ENCODE measurements at regions not wholly inside any gene's neighbourhood (a gene's known extent, or its start where the extent isn't known, plus 50 kb on each side); places are given as distances from the start of the nearest gene placed in this dataset.
"Not testable (repeated sequence)": the region's sequence is repeated elsewhere in the genome, so short reads cannot be mapped to it uniquely, and the experiment has no call there.

DNA sequence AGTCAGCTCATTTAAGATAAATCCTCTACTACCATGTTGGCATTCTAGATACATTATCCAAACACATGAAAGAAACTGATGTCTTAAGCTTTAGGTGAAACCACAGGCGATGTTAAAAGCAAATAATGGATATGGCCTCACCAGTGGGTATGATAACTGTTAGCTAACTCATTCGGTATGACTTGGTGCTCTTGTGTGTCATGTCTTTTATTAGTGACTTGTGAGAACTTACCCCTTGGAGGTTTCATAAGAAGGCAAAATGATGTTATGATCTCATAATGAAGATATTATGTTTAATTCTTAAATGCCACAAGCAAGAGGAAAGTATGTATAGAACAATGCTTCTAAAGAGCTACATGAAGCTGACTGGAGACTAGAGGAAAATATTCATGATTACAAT lies 1227.0 kb downstream of the EFNA5 start:
- no peaks in the 10 kb centered on the region for H3K79me2 ChIP-seq
- H3K9me3 ChIP-seq (ENCODE audit: low read depth) = no peaks in the 10 kb centered on the region
- H3K36me3 ChIP-seq (replicated peaks; ENCODE audit: insufficient read depth, low read depth) = no peaks in the 10 kb centered on the region
- H3K27me3 ChIP-seq = no peaks in the 10 kb centered on the region
- 86% methylated on average over 2 of the region's 2 CpGs for WGBS (ENCODE audit: low lambda C conversion rate, missing lambda C conversion rate)
- H4K20me1 ChIP-seq (ENCODE audit: insufficient read depth, poor library complexity, severe bottlenecking) = no peaks in the 10 kb centered on the region
- no peak overlapping the region for H3K4me2 ChIP-seq
- no peak for DNase-seq (ENCODE audit: low spot score)
- H3K4me1 ChIP-seq (ENCODE audit: insufficient read depth) = no peaks in the 10 kb centered on the region
- H3K4me3 ChIP-seq = no peak overlapping the region
- H2AFZ ChIP-seq = no peak overlapping the region
- no peaks in the 10 kb centered on the region for H3K9me2 ChIP-seq (replicated peaks; ENCODE audit: insufficient read depth)
- TF ChIP-seq, protein P1, sequence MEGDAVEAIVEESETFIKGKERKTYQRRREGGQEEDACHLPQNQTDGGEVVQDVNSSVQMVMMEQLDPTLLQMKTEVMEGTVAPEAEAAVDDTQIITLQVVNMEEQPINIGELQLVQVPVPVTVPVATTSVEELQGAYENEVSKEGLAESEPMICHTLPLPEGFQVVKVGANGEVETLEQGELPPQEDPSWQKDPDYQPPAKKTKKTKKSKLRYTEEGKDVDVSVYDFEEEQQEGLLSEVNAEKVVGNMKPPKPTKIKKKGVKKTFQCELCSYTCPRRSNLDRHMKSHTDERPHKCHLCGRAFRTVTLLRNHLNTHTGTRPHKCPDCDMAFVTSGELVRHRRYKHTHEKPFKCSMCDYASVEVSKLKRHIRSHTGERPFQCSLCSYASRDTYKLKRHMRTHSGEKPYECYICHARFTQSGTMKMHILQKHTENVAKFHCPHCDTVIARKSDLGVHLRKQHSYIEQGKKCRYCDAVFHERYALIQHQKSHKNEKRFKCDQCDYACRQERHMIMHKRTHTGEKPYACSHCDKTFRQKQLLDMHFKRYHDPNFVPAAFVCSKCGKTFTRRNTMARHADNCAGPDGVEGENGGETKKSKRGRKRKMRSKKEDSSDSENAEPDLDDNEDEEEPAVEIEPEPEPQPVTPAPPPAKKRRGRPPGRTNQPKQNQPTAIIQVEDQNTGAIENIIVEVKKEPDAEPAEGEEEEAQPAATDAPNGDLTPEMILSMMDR (IDR thresholded peaks at IDR 0.05; ENCODE audit: poor library complexity) = no peak
- TF ChIP-seq EZH2phosphoT487 (IDR thresholded peaks at IDR 0.05; ENCODE audit: low read depth, severe bottlenecking, unreplicated experiment) = no peak
- TF ChIP-seq EZH2 (IDR thresholded peaks at IDR 0.05; ENCODE audit: borderline replicate concordance) = no peak
- H3K27ac ChIP-seq = no peak overlapping the region

DNA sequence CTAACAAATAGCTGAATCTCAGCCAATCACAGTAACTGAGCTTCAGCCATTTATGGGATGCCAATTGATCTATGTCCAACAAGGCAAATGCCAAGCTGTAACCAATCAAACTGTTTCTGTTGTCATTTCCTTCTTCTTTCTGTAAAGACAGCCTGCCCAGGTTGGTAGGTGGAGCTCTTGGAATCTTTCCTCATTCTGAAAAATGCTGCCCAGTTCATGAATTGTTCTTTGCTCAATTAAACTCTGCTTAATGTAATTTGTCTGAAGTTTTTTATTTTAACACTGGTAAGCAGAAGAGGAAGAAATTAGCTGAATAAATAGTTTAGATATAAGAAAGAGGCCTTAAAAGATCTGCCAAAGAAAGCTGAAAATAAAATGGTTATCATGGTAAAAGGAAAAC lies 1235.6 kb downstream of the EFNA5 start:
- Histone ChIP-seq H3K4me2 (no peak overlapping the region), H3K79me2 (no peaks in the 10 kb centered on the region), H3K27ac (no peak overlapping the region), H3K4me3 (no peak overlapping the region), H3K27me3 (no peaks in the 10 kb centered on the region), H2AFZ (no peak overlapping the region), H3K9me3 (ENCODE audit: low read depth) (no peaks in the 10 kb centered on the region), H4K20me1 (ENCODE audit: insufficient read depth, poor library complexity, severe bottlenecking) (no peaks in the 10 kb centered on the region), H3K4me1 (ENCODE audit: insufficient read depth) (no peaks in the 10 kb centered on the region), H3K36me3 (replicated peaks; ENCODE audit: insufficient read depth, low read depth) (no peaks in the 10 kb centered on the region), H3K9me2 (replicated peaks; ENCODE audit: insufficient read depth) (no peaks in the 10 kb centered on the region)
- TF ChIP-seq EZH2 (IDR thresholded peaks at IDR 0.05; ENCODE audit: borderline replicate concordance) (no peak), EZH2phosphoT487 (IDR thresholded peaks at IDR 0.05; ENCODE audit: low read depth, severe bottlenecking, unreplicated experiment) (no peak)
- TF ChIP-seq, protein P1 (IDR thresholded peaks at IDR 0.05; ENCODE audit: poor library complexity) = no peak
- no peak for DNase-seq (ENCODE audit: low spot score)

DNA sequence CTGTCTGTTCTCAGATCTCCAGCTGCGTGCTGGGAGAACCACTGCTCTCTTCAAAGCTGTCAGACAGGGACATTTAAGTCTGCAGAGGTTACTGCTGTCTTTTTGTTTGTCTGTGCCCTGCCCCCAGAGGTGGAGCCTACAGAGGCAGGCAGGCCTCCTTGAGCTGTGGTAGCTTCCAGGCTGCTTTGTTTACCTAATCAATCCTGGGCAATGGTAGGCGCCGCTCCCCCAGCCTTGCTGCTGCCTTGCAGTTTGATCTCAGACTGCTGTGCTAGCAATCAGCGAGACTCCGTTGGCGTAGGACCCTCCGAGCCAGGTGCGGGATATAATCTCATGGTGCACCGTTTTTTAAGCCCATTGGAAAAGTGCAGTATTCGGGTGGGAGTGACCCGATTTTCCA lies 1240.0 kb downstream of the EFNA5 start:
- H3K4me2 ChIP-seq; H3K9me3 ChIP-seq (ENCODE audit: low read depth); H3K27me3 ChIP-seq; H3K79me2 ChIP-seq; H3K4me3 ChIP-seq; H4K20me1 ChIP-seq (ENCODE audit: insufficient read depth, poor library complexity, severe bottlenecking); H3K36me3 ChIP-seq (replicated peaks; ENCODE audit: insufficient read depth, low read depth); H3K9me2 ChIP-seq (replicated peaks; ENCODE audit: insufficient read depth); H2AFZ ChIP-seq; DNase-seq (ENCODE audit: low spot score); H3K4me1 ChIP-seq (ENCODE audit: insufficient read depth); H3K27ac ChIP-seq: not testable (repeated sequence)
- WGBS (ENCODE audit: low lambda C conversion rate, missing lambda C conversion rate) = 91% methylated on average over 9 of the region's 11 CpGs

DNA sequence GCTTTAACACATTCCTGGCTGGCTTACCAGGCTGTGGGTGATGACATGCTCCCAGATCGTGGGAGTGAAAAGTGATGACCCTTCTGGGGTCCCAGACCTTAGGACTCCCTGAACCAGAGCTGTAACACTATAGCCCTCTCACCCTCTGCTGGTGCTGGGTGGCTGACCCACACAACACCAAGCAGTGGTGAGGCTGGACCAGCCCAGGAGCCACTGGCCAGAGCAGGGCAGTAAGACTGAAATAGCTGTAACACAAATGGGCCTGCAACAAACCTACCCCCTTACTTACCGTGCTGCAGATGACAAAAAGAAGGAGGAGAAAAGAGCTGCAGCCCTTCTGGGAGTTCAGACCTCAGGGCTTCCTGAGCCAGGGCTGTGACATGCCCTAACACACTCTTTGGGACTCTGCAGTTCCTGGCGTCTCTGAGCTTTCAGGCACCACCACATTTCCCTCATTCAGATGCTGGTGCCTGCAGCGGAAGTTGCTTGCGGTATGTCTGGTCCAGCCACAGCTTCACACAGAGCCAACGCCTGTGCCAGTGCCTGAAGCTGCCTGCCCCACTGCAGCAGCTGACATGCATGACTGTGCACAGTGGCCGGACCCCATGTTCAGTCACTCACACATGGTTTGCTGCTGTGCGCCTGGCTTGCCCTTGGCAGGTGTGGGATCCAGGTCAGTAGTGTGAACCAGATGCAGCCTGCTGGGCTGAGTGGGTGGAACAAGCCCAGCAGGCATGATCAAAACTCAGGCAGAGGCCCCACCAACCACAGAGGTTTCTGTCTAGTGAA lies 1247.4 kb downstream of the EFNA5 start:
- H2AFZ ChIP-seq = no peak overlapping the region
- no peaks in the 10 kb centered on the region for H3K9me2 ChIP-seq (replicated peaks; ENCODE audit: insufficient read depth)
- no peaks in the 10 kb centered on the region for H3K27me3 ChIP-seq
- WGBS (ENCODE audit: low lambda C conversion rate, missing lambda C conversion rate) = 92% methylated on average over 8 of the region's 8 CpGs
- no peaks in the 10 kb centered on the region for H3K4me1 ChIP-seq (ENCODE audit: insufficient read depth)
- H3K36me3 ChIP-seq (replicated peaks; ENCODE audit: insufficient read depth, low read depth) = no peaks in the 10 kb centered on the region
- TF ChIP-seq EZH2phosphoT487 (IDR thresholded peaks at IDR 0.05; ENCODE audit: low read depth, severe bottlenecking, unreplicated experiment) (no peak), EZH2 (IDR thresholded peaks at IDR 0.05; ENCODE audit: borderline replicate concordance) (no peak)
- TF ChIP-seq, protein P1 (IDR thresholded peaks at IDR 0.05; ENCODE audit: poor library complexity) = no peak
- H3K4me3 ChIP-seq = no peak overlapping the region
- H3K79me2 ChIP-seq = no peaks in the 10 kb centered on the region
- H3K27ac ChIP-seq = no peak overlapping the region
- H4K20me1 ChIP-seq (ENCODE audit: insufficient read depth, poor library complexity, severe bottlenecking) = no peaks in the 10 kb centered on the region
- no peak overlapping the region for H3K4me2 ChIP-seq
- DNase-seq (ENCODE audit: low spot score) = no peak
- no peaks in the 10 kb centered on the region for H3K9me3 ChIP-seq (ENCODE audit: low read depth)
